ENCODE measurements at regions not wholly inside any gene's neighbourhood (a gene's known extent, or its start where the extent isn't known, plus 50 kb on each side); places are given as distances from the start of the nearest gene placed in this dataset.
"Not testable (repeated sequence)": the region's sequence is repeated elsewhere in the genome, so short reads cannot be mapped to it uniquely, and the experiment has no call there.

- no peak for DNase-seq
These were observed 1145.3 kb downstream of the FSCB start for GRCh38 chr14:43361751-43362150.

GRCh38 chr14:43360239-43360638 is 1146.8 kb downstream of the FSCB start:
- no peak for DNase-seq

- no peak for DNase-seq
These were observed 1147.8 kb downstream of the FSCB start for GRCh38 chr14:43359317-43359716.

GRCh38 chr14:43356979-43357545 is 1150.0 kb downstream of the FSCB start:
- DNase-seq, result no peak

- no peak for DNase-seq
These were observed 1150.7 kb downstream of the FSCB start for GRCh38 chr14:43356382-43356781.

- no peak for DNase-seq
These were observed 1165.2 kb downstream of the FSCB start for GRCh38 chr14:43341921-43342320.

GRCh38 chr14:43338713-43339112 is 1168.4 kb downstream of the FSCB start:
- no peak for DNase-seq

- no peak for DNase-seq
These were observed 1170.7 kb downstream of the FSCB start for GRCh38 chr14:43336351-43336750.

- DNase-seq, result not testable (repeated sequence)
These were observed 1180.3 kb downstream of the FSCB start for GRCh38 chr14:43326501-43327407.

- DNase-seq, result no peak
These were observed 1190.7 kb downstream of the FSCB start for GRCh38 chr14:43316427-43316826.

GRCh38 chr14:43313719-43314118 is 1193.4 kb downstream of the FSCB start:
- no peak for DNase-seq

- DNase-seq, result no peak
These were observed 1198.5 kb downstream of the FSCB start for GRCh38 chr14:43308421-43309110.

- DNase-seq, result no peak
These were observed 1199.2 kb downstream of the FSCB start for GRCh38 chr14:43307836-43308235.

- DNase-seq, result no peak
These were observed 1201.0 kb downstream of the FSCB start for GRCh38 chr14:43306053-43306452.

- DNase-seq, result no peak
These were observed 1209.3 kb downstream of the FSCB start for GRCh38 chr14:43297794-43298193.

- not testable (repeated sequence) for DNase-seq
These were observed 1211.0 kb downstream of the FSCB start for GRCh38 chr14:43296061-43296460.

GRCh38 chr14:43285575-43285974 is 1221.5 kb downstream of the FSCB start:
- DNase-seq, result no peak

GRCh38 chr14:43260056-43260455 is 1247.0 kb downstream of the FSCB start:
- DNase-seq, result no peak

GRCh38 chr14:43258396-43258795 is 1248.7 kb downstream of the FSCB start:
- no peak for DNase-seq

GRCh38 chr14:43256996-43257395 is 1250.1 kb downstream of the FSCB start:
- not testable (repeated sequence) for DNase-seq

- DNase-seq, result no peak
These were observed 1254.2 kb downstream of the FSCB start for GRCh38 chr14:43252866-43253265.

GRCh38 chr14:43249591-43249990 is 1257.5 kb downstream of the FSCB start:
- DNase-seq, result no peak

GRCh38 chr14:43249116-43249515 is 1258.0 kb downstream of the FSCB start:
- DNase-seq, result no peak

GRCh38 chr14:43247877-43248276 is 1259.2 kb downstream of the FSCB start:
- no peak for DNase-seq

All from right hindlimb (tissue), 1 donor.